OCI-LY1 (cell line): ENCODE measurements at regions not wholly inside any gene's neighbourhood (a gene's known extent, or its start where the extent isn't known, plus 50 kb on each side); places are given as distances from the start of the nearest gene placed in this dataset.

Experiments used
- CTCF ChIP-seq: fragments of 200-600 bp; sonication (generic), shearing (Covaris generic); IDR thresholded peaks from 2 replicates; pipeline ENCODE4 v1.5.1; 2017; ENCODE audit warnings: mild to moderate bottlenecking, antibody characterized with exemption, low read length, moderate library complexity, mixed read lengths
- EZH2 ChIP-seq: fragments of 200-600 bp; sonication (generic), shearing (Covaris generic); IDR thresholded peaks from 2 replicates; pipeline ENCODE4 v1.8.0; 2017; ENCODE audit warnings: borderline replicate concordance, mixed run types, mild to moderate bottlenecking, antibody characterized with exemption, low read length, moderate library complexity, mixed read lengths

GRCh38 chr20:52614051-52614863 is 357.9 kb upstream of the TSHZ2 start:
- TF ChIP-seq CTCF, result no peak
- no peak for TF ChIP-seq EZH2
